LNCAP (cell line): ENCODE measurements at regions not wholly inside any gene's neighbourhood (a gene's known extent, or its start where the extent isn't known, plus 50 kb on each side); places are given as distances from the start of the nearest gene placed in this dataset.

Experiments used
- TF ChIP-seq, protein P1 (sequence below): fragments of 450-650 bp; IDR thresholded peaks from 2 replicates; pipeline ENCODE4 v1.5.1; 2017; ENCODE audit warnings: mild to moderate bottlenecking

DNA sequence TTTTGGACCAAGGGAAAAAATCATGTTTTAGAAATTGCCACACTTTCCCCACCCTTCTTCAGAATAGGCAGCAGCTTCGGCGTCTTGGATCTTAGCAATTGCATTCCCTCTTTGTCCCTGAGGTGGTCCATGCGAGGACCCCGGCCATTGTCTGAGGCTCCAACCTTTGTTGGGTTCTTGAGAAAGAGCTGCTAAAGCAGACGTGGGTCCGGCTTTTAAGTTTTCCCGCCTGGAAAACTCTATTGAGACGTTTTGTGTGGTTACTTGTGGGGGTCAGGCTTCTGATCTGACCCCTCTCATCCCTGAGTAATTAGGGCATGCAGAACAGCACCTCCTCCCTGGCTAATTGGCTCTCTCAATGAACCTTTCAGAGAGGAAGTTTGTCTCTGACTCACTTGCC is 509.6 kb upstream of the TNC start:
- TF ChIP-seq, protein P1, sequence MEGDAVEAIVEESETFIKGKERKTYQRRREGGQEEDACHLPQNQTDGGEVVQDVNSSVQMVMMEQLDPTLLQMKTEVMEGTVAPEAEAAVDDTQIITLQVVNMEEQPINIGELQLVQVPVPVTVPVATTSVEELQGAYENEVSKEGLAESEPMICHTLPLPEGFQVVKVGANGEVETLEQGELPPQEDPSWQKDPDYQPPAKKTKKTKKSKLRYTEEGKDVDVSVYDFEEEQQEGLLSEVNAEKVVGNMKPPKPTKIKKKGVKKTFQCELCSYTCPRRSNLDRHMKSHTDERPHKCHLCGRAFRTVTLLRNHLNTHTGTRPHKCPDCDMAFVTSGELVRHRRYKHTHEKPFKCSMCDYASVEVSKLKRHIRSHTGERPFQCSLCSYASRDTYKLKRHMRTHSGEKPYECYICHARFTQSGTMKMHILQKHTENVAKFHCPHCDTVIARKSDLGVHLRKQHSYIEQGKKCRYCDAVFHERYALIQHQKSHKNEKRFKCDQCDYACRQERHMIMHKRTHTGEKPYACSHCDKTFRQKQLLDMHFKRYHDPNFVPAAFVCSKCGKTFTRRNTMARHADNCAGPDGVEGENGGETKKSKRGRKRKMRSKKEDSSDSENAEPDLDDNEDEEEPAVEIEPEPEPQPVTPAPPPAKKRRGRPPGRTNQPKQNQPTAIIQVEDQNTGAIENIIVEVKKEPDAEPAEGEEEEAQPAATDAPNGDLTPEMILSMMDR, result no peak

DNA sequence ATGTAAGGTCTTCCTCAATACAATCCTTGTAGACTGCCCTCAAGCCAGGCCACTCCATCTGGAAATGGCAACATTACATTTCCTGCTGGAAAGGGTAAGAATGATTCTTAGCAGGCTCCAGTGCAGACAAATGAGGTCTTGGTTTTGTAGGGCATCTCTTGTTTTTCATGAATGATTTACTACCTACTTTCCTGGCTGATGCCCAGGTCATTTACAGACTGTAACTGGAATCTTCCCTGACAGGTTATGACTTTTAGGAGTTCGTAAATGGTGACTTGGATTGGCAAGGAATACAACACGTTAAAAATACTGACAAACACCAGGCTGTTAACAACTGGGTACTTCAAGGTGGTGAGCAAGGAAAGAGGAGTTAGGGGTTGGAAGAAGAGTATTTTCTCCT is 510.5 kb upstream of the TNC start:
- TF ChIP-seq, protein P1, result no peak

DNA sequence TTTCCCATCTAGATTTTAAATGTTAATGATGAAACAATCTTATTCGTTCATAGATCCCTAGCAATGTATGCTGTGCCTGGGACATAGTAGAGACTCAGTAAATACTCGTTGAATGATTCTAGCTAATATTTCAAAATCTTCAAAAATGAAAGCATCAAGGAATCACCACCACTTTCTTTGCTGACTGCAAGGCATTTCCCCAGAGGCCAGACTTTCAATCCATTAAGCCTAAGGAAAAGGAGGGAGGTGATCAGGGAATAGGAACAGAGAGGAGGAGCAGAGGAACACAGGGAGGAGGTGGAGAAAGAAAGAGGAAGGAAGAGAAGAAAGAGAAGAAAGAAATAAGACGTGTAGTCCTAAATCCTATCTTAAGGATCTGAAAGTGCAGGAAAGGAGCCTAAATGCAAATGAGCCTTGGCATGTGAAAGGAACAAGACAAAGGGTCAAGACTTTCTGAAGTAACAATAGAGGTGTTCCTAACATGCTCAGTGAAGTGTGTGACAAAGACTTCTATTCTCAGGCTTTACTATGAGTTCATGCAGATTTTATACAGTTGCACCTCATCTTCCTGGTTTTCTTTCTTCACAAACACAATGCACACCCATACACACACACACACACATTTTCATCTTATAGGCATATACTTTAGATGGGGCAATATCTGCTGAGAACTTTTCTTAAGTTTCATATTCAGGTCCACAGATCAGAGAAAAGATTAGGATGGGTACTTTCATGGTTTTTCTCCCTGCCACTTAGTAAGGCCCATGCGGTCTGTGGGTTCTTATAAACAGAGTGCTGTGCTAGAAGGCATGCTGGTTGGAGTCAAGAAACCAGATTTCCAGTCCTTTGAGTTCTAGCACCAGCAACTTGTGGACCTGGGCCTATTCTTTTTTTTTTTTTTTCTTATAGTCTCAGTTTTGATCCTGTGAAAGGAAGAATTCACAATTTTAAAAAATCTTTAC is 512.2 kb upstream of the TNC start:
- TF ChIP-seq, protein P1, result no peak

DNA sequence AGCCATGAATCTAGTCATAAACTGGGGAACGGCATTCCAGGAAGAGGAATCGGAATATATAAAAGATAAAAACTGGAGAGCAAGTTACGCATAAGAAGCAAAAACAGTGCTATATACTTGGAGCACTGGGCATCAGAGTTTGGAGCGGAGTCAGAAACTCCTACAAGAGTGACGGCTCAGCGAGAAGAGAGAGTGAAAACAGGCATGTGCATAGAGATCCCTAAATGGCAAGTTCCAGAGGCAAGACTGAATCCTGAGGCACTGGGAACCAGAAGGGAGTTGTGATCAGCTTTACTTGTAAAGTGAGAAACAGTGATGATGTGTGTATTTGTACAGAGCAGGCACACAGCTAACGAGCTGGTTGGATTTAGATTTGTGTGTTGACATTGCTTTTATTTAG is 514.4 kb upstream of the TNC start:
- TF ChIP-seq, protein P1, result no peak

DNA sequence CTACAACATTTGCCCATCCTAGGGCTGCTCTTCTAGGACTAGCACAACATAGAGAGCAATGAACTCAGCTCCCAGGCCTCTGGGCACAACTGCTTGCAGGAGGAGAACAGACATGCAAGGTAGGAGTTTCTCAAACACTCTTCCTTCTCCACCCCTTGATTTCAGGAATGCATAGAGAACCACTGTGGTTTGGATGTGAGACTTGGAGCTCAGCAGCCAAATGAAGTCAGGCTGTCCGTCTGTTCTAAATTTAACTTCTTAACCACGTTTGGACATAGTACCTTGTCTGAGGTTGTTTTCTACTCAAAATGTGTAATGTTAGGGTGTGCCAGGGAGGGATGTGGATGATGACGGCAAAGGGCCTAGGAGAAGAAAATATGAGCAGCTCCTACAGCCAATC is 515.1 kb upstream of the TNC start:
- TF ChIP-seq, protein P1, result no peak

DNA sequence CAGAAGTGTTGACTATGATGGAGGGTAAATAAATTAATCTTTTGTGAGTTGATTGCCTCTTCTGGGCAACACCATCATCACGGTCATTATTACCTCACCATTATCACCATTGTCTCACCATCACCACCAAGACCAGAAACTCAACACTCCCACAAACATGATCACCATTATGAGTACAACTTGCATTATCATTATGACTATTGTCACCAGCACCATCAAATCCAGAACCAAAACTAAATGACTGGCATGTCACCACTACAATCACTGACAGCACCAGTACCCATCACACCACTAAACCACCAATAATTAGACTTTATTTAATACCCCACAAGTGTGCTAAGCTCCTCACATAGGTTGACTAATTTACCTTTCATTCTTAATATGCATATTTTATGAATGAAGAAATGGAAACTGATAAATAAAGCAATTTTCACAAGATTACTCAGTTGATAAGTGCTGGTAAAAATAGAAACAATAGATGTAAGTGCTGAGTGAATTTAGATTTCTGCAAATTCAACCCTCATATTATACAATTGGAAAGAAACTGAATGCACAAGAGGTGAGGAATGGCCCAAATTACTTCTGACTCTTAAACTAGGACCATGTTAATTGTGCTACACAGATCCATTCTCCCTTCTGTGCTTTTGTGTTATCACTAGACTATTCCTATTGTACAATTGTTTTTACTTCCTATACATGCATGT is 517.8 kb upstream of the PAPPA start:
- TF ChIP-seq, protein P1, result no peak

DNA sequence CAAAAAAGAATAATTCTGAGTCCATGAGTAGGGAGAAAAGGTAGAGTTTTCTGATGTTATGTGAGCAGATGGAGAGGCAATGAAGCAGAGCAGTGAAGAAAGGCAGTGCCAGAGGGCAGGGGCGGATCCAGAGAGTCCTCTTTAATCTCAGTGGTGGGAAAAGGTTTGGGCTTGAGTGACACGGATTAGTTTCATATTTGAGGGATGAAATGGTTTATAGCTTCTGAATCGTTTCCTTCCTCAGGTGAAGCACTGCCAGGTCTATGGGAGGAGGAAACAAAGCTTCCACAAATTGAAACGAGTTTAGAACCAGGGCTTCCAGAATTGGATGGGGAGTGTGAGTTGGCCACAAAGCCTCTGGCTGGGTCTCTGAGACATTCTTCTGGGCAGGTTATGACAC is 517.0 kb upstream of the PAPPA start:
- TF ChIP-seq, protein P1, result no peak
